ENCODE measurements at regions not wholly inside any gene's neighbourhood (a gene's known extent, or its start where the extent isn't known, plus 50 kb on each side); places are given as distances from the start of the nearest gene placed in this dataset.

DNA sequence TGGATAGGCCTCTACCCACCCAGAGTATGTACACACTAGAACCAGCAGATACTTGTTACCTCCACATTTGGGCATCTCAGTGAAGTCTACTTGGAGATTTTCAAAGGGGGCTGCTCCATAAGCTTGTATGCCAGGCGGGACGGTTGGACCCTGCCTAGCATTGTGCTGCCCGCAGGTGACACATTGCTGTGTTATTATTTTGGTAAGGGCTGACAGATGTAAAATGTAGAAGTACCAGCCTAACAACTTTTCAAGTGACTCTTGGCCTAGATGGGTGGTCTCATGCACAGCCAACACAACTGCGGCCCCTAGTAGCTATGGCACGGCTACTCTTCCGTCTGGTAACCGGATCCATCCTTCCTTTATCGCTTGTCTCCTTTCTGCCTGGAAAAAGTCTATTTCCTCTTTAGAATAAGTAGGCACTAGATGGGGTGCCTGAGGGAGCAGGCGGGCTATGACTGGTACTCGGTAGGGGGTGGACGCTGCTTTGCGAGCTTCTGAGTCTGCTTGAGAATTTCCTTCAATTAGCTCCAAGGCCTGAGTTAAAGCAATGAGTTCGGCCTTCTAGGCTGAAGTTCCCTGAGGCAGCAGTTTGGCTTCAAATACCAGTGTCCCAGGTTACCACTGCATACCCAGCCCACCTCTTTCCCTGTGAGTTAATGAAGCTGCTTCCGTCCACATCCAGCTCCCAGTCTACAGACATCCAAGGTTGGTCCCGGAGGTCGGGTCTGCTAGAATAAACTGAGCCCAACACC lies 405.3 kb downstream of the TGFB2 start:
- TF ChIP-seq, protein P1, sequence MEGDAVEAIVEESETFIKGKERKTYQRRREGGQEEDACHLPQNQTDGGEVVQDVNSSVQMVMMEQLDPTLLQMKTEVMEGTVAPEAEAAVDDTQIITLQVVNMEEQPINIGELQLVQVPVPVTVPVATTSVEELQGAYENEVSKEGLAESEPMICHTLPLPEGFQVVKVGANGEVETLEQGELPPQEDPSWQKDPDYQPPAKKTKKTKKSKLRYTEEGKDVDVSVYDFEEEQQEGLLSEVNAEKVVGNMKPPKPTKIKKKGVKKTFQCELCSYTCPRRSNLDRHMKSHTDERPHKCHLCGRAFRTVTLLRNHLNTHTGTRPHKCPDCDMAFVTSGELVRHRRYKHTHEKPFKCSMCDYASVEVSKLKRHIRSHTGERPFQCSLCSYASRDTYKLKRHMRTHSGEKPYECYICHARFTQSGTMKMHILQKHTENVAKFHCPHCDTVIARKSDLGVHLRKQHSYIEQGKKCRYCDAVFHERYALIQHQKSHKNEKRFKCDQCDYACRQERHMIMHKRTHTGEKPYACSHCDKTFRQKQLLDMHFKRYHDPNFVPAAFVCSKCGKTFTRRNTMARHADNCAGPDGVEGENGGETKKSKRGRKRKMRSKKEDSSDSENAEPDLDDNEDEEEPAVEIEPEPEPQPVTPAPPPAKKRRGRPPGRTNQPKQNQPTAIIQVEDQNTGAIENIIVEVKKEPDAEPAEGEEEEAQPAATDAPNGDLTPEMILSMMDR (IDR thresholded peaks at IDR 0.05), result no peak
- TF ChIP-seq POLR2A (IDR thresholded peaks at IDR 0.05), result no peak

Data from ovary (tissue), 3 donors.